ENCODE measurements at regions not wholly inside any gene's neighbourhood (a gene's known extent, or its start where the extent isn't known, plus 50 kb on each side); places are given as distances from the start of the nearest gene placed in this dataset.

- no peaks in the 10 kb centered on the region for H3K4me1 ChIP-seq (ENCODE audit: insufficient read depth, low read length, poor library complexity, severe bottlenecking)
- TF ChIP-seq EZH2phosphoT487 (IDR thresholded peaks at IDR 0.05; ENCODE audit: borderline replicate concordance, low read depth, low read length): no peak
- TF ChIP-seq, protein P1, sequence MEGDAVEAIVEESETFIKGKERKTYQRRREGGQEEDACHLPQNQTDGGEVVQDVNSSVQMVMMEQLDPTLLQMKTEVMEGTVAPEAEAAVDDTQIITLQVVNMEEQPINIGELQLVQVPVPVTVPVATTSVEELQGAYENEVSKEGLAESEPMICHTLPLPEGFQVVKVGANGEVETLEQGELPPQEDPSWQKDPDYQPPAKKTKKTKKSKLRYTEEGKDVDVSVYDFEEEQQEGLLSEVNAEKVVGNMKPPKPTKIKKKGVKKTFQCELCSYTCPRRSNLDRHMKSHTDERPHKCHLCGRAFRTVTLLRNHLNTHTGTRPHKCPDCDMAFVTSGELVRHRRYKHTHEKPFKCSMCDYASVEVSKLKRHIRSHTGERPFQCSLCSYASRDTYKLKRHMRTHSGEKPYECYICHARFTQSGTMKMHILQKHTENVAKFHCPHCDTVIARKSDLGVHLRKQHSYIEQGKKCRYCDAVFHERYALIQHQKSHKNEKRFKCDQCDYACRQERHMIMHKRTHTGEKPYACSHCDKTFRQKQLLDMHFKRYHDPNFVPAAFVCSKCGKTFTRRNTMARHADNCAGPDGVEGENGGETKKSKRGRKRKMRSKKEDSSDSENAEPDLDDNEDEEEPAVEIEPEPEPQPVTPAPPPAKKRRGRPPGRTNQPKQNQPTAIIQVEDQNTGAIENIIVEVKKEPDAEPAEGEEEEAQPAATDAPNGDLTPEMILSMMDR (conservative IDR thresholded peaks at IDR 0.05; ENCODE audit: low read length): no peak
- no peak overlapping the region for H3K4me3 ChIP-seq (ENCODE audit: low read depth, low read length, poor library complexity, severe bottlenecking)
- BruUV-seq (replicated peaks): no TSS peak
- H3K79me2 ChIP-seq (ENCODE audit: insufficient read depth, low read depth, low read length): no peaks in the 10 kb centered on the region
- no peaks in the 10 kb centered on the region for H3K36me3 ChIP-seq (ENCODE audit: insufficient read depth, low read length)
- intact Hi-C loops (cut with micrococcal nuclease; ENCODE audit: unreplicated experiment): no loop called here
- CTCF ChIA-PET (ENCODE audit: unreplicated experiment): no interaction called here
- no peaks in the 10 kb centered on the region for H3K9me2 ChIP-seq (ENCODE audit: insufficient read depth, low read length)
- H2AFZ ChIP-seq (ENCODE audit: low read length): no peak overlapping the region
- no peaks in the 10 kb centered on the region for H3K9me3 ChIP-seq (ENCODE audit: low read length)
- H4K20me1 ChIP-seq (ENCODE audit: insufficient read depth, low read length): no peaks in the 10 kb centered on the region
- POLR2A ChIA-PET: interaction anchor here (0.6 kb wide), 1 partner anchor 420 kb away, joined by 3 read pairs; no protein-coding TSS in a partner anchor
- no peak for DNase-seq (ENCODE audit: low spot score)
- no peak overlapping the region for H3K4me2 ChIP-seq (ENCODE audit: low read length)
- H3K27ac ChIP-seq (ENCODE audit: low read depth, low read length, poor library complexity, severe bottlenecking): no peak overlapping the region
Observed at GRCh38 chr15:81080996-81081395, 53.1 kb upstream of the CFAP161 start.

DNA sequence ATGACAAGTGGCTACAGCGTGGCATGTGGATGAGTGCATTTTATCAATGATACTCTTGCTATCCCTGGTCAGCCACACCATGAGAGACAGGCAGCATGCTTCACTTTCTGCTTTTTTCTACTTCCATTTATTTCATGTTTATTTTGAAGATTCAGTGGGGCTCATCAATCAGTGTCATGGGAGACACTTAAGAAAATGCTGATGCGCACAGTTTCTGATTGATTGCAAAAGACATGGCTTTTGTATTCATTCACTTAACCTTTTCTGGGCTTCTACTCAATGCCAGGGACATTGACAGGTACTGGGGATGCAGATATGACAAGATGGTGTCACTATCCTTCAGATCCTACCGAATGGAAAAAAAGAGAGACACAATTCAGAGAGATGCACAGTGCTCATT, 50.9 kb upstream of the CFAP161 start:
- no peaks in the 10 kb centered on the region for H3K9me3 ChIP-seq (ENCODE audit: low read length)
- H3K79me2 ChIP-seq (ENCODE audit: insufficient read depth, low read depth, low read length): no peaks in the 10 kb centered on the region
- H2AFZ ChIP-seq (ENCODE audit: low read length): no peak overlapping the region
- CTCF ChIA-PET (ENCODE audit: unreplicated experiment): no interaction called here
- no peaks in the 10 kb centered on the region for H3K4me1 ChIP-seq (ENCODE audit: insufficient read depth, low read length, poor library complexity, severe bottlenecking)
- BruUV-seq (replicated peaks): no TSS peak
- no peaks in the 10 kb centered on the region for H3K36me3 ChIP-seq (ENCODE audit: insufficient read depth, low read length)
- no peak overlapping the region for H3K4me3 ChIP-seq (ENCODE audit: low read depth, low read length, poor library complexity, severe bottlenecking)
- TF ChIP-seq EZH2phosphoT487 (IDR thresholded peaks at IDR 0.05; ENCODE audit: borderline replicate concordance, low read depth, low read length): no peak
- TF ChIP-seq, protein P1 (conservative IDR thresholded peaks at IDR 0.05; ENCODE audit: low read length): no peak
- no peaks in the 10 kb centered on the region for H3K9me2 ChIP-seq (ENCODE audit: insufficient read depth, low read length)
- H3K4me2 ChIP-seq (ENCODE audit: low read length): no peak overlapping the region
- no peak for DNase-seq (ENCODE audit: low spot score)
- no peaks in the 10 kb centered on the region for H4K20me1 ChIP-seq (ENCODE audit: insufficient read depth, low read length)
- POLR2A ChIA-PET: interaction anchor here (1.1 kb wide), 1 partner anchor 109 kb away, joined by 3 read pairs; no protein-coding TSS in a partner anchor
- intact Hi-C loops (cut with micrococcal nuclease; ENCODE audit: unreplicated experiment): no loop called here
- no peak overlapping the region for H3K27ac ChIP-seq (ENCODE audit: low read depth, low read length, poor library complexity, severe bottlenecking)
